Endothelial cell of umbilical vein (primary cell): ENCODE measurements at regions not wholly inside any gene's neighbourhood (a gene's known extent, or its start where the extent isn't known, plus 50 kb on each side); places are given as distances from the start of the nearest gene placed in this dataset.

Experiments used
- BruUV-seq: library from RNA; stranded (reverse); fragments of 400-500 nt; replicated peaks from 2 replicates; lab custom pipeline; 2021; lab: Mats Ljungman, UMichigan
- CTCF ChIA-PET: fragments of 300-600, 350-600 bp; sonication (Branson Sonifier 250); formaldehyde crosslinking; loops from one replicate; lab custom pipeline; 2021; ENCODE audit warnings: antibody characterized with exemption, inconsistent platforms; lab: Charles Lee
- POLR2A ChIA-PET: fragments of 300-600, 350-600 bp; sonication (Branson Sonifier 250); formaldehyde crosslinking; loops from one replicate; lab custom pipeline; 2021; ENCODE audit warnings: antibody characterized with exemption, inconsistent platforms; lab: Charles Lee
- DNase-seq: peaks from one replicate; pipeline ENCODE4 v3.0.0-alpha.2; 2011; ENCODE audit warnings: low read depth, low spot score
- FAIRE-seq: peaks from 2 replicates; lab custom pipeline; 2011; peaks lifted over from hg19 to GRCh38; lab: Jason Lieb, UNC
- H2AFZ ChIP-seq: 2 replicates; pipeline ENCODE4 v1.6.0; 2012; ENCODE audit warnings: low read depth, low read length, control low read depth, inconsistent platforms
- H3K27ac ChIP-seq: 2 replicates; pipeline ENCODE4 v1.5.1; 2011; ENCODE audit warnings: low read depth, mild to moderate bottlenecking, control low read depth, low read length, moderate library complexity; ENCODE audit not compliant: insufficient read depth
- H3K27me3 ChIP-seq, 2 experiments: 2 replicates each; pipeline versions ENCODE4 v1.6.0 to v1.6.1; 2011; ENCODE audit warnings: low read length in 2 of 2, mixed read lengths in 1 of 2; ENCODE audit not compliant: control insufficient read depth in 2 of 2, insufficient read depth in 2 of 2
- H3K36me3 ChIP-seq, 2 experiments: 2 replicates in 1 of 2; 3 replicates in 1 of 2; pipeline ENCODE4 v1.5.1; 2011; ENCODE audit warnings: low read length in 2 of 2, mild to moderate bottlenecking in 1 of 2, moderate library complexity in 1 of 2; ENCODE audit not compliant: control insufficient read depth in 2 of 2, insufficient read depth in 2 of 2; ENCODE audit errors: extremely low read depth in 1 of 2
- H3K4me1 ChIP-seq: 3 replicates; pipeline ENCODE4 v1.5.1; 2011; ENCODE audit warnings: mild to moderate bottlenecking, low read length; ENCODE audit not compliant: control insufficient read depth, insufficient read depth; ENCODE audit errors: extremely low read depth
- H3K4me2 ChIP-seq: 2 replicates; pipeline ENCODE4 v1.6.1; 2011; ENCODE audit warnings: low read length, control low read depth, mixed read lengths; ENCODE audit not compliant: insufficient read depth
- H3K4me3 ChIP-seq, 3 experiments: fragments of 200-600 bp in 1 of 3; sonication (generic), shearing (Covaris generic) in 1 of 3; replicated peaks in 1 of 3; 2 replicates each; pipeline ENCODE4 v1.5.1; 2011 to 2016; ENCODE audit warnings: control low read depth in 3 of 3, low read length in 3 of 3, mild to moderate bottlenecking in 2 of 3, inconsistent platforms in 1 of 3, low read depth in 1 of 3, moderate library complexity in 1 of 3; ENCODE audit not compliant: insufficient read depth in 1 of 3
- H3K79me2 ChIP-seq: 2 replicates; pipeline ENCODE4 v1.6.0; 2012; ENCODE audit warnings: low read length, inconsistent platforms; ENCODE audit not compliant: control insufficient read depth, insufficient read depth
- H3K9ac ChIP-seq: replicated peaks from 2 replicates; pipeline ENCODE3; 2011; ENCODE audit warnings: low read length, control low read depth; ENCODE audit not compliant: insufficient read depth; ENCODE audit errors: extremely low read depth
- H3K9me1 ChIP-seq: replicated peaks from 3 replicates; pipeline ENCODE4 v1.6.0; 2011; ENCODE audit warnings: mild to moderate bottlenecking, low read length; ENCODE audit not compliant: control insufficient read depth, insufficient read depth; ENCODE audit errors: extremely low read depth
- H3K9me3 ChIP-seq: replicated peaks from 2 replicates; pipeline ENCODE4 v1.5.1; 2012; ENCODE audit warnings: low read length, inconsistent platforms; ENCODE audit not compliant: control insufficient read depth, insufficient read depth
- H4K20me1 ChIP-seq: replicated peaks from 2 replicates; pipeline ENCODE3; 2011; ENCODE audit warnings: mild to moderate bottlenecking, low read length; ENCODE audit not compliant: control insufficient read depth, insufficient read depth; ENCODE audit errors: extremely low read depth
- CTCF ChIP-seq, 2 donors: IDR thresholded peaks; 1 replicate in 1 of 2; 2 replicates in 1 of 2; pipeline ENCODE4 v1.5.1; 2011; ENCODE audit warnings: low read length in 2 of 2, mild to moderate bottlenecking in 2 of 2, moderate library complexity in 2 of 2, control low read depth in 1 of 2, inconsistent platforms in 1 of 2, low read depth in 1 of 2; ENCODE audit not compliant: insufficient read depth in 1 of 2; ENCODE audit errors: extremely low read depth in 1 of 2
- EZH2 ChIP-seq: IDR thresholded peaks from 2 replicates; pipeline ENCODE4 v1.6.1; 2012; ENCODE audit warnings: borderline replicate concordance, low read depth, mild to moderate bottlenecking, moderate library complexity, low read length, inconsistent platforms; ENCODE audit not compliant: severe bottlenecking
- FOS ChIP-seq: IDR thresholded peaks from 2 replicates; pipeline ENCODE4 v1.6.1; 2011; ENCODE audit warnings: mild to moderate bottlenecking, low read length, moderate library complexity, borderline replicate concordance; ENCODE audit not compliant: insufficient read depth
- GATA2 ChIP-seq: IDR thresholded peaks from 2 replicates; pipeline ENCODE4 v1.7.0; 2011; ENCODE audit warnings: low read depth, mild to moderate bottlenecking, moderate library complexity, mixed read lengths, low read length; ENCODE audit not compliant: insufficient read length, insufficient read depth
- JUN ChIP-seq: IDR thresholded peaks from 2 replicates; pipeline ENCODE4 v1.6.1; 2011; ENCODE audit warnings: borderline replicate concordance, low read depth; ENCODE audit not compliant: insufficient read length, insufficient read depth
- MAX ChIP-seq: IDR thresholded peaks from 2 replicates; pipeline ENCODE4 v1.6.1; 2011; ENCODE audit not compliant: insufficient read depth, insufficient read length
- MYC ChIP-seq: IDR thresholded peaks from one replicate; pipeline ENCODE4 v1.6.1; 2011; ENCODE audit warnings: mild to moderate bottlenecking, low read depth, low read length
- POLR2A ChIP-seq: IDR thresholded peaks from 2 replicates; pipeline ENCODE4 v1.6.1; 2012; ENCODE audit warnings: low read depth, mild to moderate bottlenecking, control low read depth, low read length
- POLR2AphosphoS5 ChIP-seq: IDR thresholded peaks from 2 replicates; pipeline ENCODE4 v1.6.1; 2012; ENCODE audit warnings: low read depth, mild to moderate bottlenecking, control low read depth, low read length, moderate library complexity; ENCODE audit not compliant: insufficient read depth
- dilution Hi-C: fragments of 300-500 bp; cut with MboI; formaldehyde crosslinking; loops from one replicate; pipeline ENCODE4 v1.15.0; 2019; ENCODE audit warnings: low sequenced_read_pairs; ENCODE audit not compliant: extremely low pct_ligation_motif_present
- intact Hi-C: fragments of 100-400 bp; cut with micrococcal nuclease; formaldehyde crosslinking; loops from one replicate; pipeline ENCODE4 v1.10.0; 2022

- no TSS peak for BruUV-seq
- intact Hi-C loops = no loop called here
- Histone ChIP-seq H3K36me3 (no peaks in the 10 kb centered on the region), H4K20me1 (no peaks in the 10 kb centered on the region), H3K9me1 (no peaks in the 10 kb centered on the region), H3K9me3 (peaks cover 5% of the 10 kb centered on the region), H3K27me3 (no peaks in the 10 kb centered on the region), H3K9ac (no peak overlapping the region), H3K79me2 (no peaks in the 10 kb centered on the region), H3K27ac (no peak overlapping the region), H2AFZ (no peak overlapping the region), H3K4me3 (no peak overlapping the region), H3K4me1 (no peaks in the 10 kb centered on the region), H3K4me2 (no peak overlapping the region)
- no peak for FAIRE-seq
- ChIA-PET CTCF (no interaction called here), POLR2A (no interaction called here)
- dilution Hi-C loops = no loop called here
- TF ChIP-seq EZH2 = no peak
- TF ChIP-seq POLR2A = no peak
- TF ChIP-seq CTCF (IDR thresholded peaks at IDR 0.05; ENCODE audit: extremely low read depth in 1 of 2, insufficient read depth in 1 of 2, low read depth in 1 of 2, low read length in 2 of 2) = no peak
- TF ChIP-seq MYC = no peak
- TF ChIP-seq MAX = no peak
- DNase-seq = no peak
Measured at GRCh38 chr19:56995303-56995702, 124.5 kb upstream of the USP29 start.

GRCh38 chr19:57002195-57002601, 117.6 kb upstream of the USP29 start:
- no peak overlapping the region for H2AFZ ChIP-seq
- BruUV-seq = no TSS peak
- no peaks in the 10 kb centered on the region for H4K20me1 ChIP-seq
- no peaks in the 10 kb centered on the region for H3K79me2 ChIP-seq
- intact Hi-C loops (no loop called here), dilution Hi-C loops (no loop called here)
- H3K9ac ChIP-seq = no peak overlapping the region
- H3K27ac ChIP-seq = no peak overlapping the region
- H3K4me1 ChIP-seq = no peaks in the 10 kb centered on the region
- no peaks in the 10 kb centered on the region for H3K36me3 ChIP-seq
- TF ChIP-seq EZH2 = no peak
- TF ChIP-seq CTCF (IDR thresholded peaks at IDR 0.05; ENCODE audit: extremely low read depth in 1 of 2, insufficient read depth in 1 of 2, low read depth in 1 of 2, low read length in 2 of 2) = no peak
- TF ChIP-seq MAX = no peak
- TF ChIP-seq FOS = no peak
- TF ChIP-seq POLR2A = no peak
- TF ChIP-seq GATA2 = no peak
- no peak for TF ChIP-seq POLR2AphosphoS5
- TF ChIP-seq MYC = no peak
- no peak for TF ChIP-seq JUN
- ChIA-PET POLR2A (no interaction called here), CTCF (no interaction called here)
- no peaks in the 10 kb centered on the region for H3K9me1 ChIP-seq
- H3K4me3 ChIP-seq = no peak overlapping the region
- H3K27me3 ChIP-seq = no peaks in the 10 kb centered on the region
- no peak for FAIRE-seq
- H3K4me2 ChIP-seq = no peak overlapping the region
- no peak for DNase-seq
- H3K9me3 ChIP-seq = peaks cover 2% of the 10 kb centered on the region
